Panc1 (cell line): ENCODE measurements at regions not wholly inside any gene's neighbourhood (a gene's known extent, or its start where the extent isn't known, plus 50 kb on each side); places are given as distances from the start of the nearest gene placed in this dataset.

Experiments
- ATAC-seq: fragments of 200-7000 bp; cut with Tn5 transposase; 2 replicates; pipeline ENCODE4 v1.9.1; 2020; ENCODE audit warnings: mild to moderate bottlenecking, moderate library complexity
- BruUV-seq: library from RNA; stranded (reverse); fragments of 400-500 nt; replicated peaks from 2 replicates; lab custom pipeline; 2021; lab: Mats Ljungman, UMichigan
- CTCF ChIA-PET: fragments of 300-600 bp; sonication (Branson Sonifier 250); formaldehyde crosslinking; loops from one replicate; lab custom pipeline; 2022; ENCODE audit warnings: antibody characterized with exemption; lab: Charles Lee
- POLR2A ChIA-PET: fragments of 300-600 bp; sonication (Branson Sonifier 250); formaldehyde crosslinking; loops from one replicate; lab custom pipeline; 2022; ENCODE audit warnings: antibody characterized with exemption; lab: Charles Lee
- DNase-seq: peaks from one replicate; pipeline ENCODE4 v3.0.0-alpha.2; 2010; ENCODE audit warnings: low read depth, low spot score
- H3K27ac ChIP-seq: 2 replicates; pipeline ENCODE4 v1.5.1; 2011; ENCODE audit warnings: mild to moderate bottlenecking, low read length, inconsistent platforms
- H3K27me3 ChIP-seq: fragments of 200-500 bp; sonication (Bioruptor generic); 2 replicates; pipeline ENCODE4 v1.6.0; 2014; ENCODE audit warnings: low read length, inconsistent platforms; ENCODE audit not compliant: control insufficient read depth, insufficient read depth
- H3K36me3 ChIP-seq: fragments of 200-500 bp; sonication (Bioruptor generic); 2 replicates; pipeline ENCODE4 v1.5.1; 2014; ENCODE audit warnings: inconsistent platforms, mild to moderate bottlenecking, low read length, moderate library complexity; ENCODE audit not compliant: control insufficient read depth, insufficient read depth
- H3K4me1 ChIP-seq: 2 replicates; pipeline ENCODE4 v1.5.1; 2011; ENCODE audit warnings: inconsistent platforms, mild to moderate bottlenecking, low read length, moderate library complexity; ENCODE audit not compliant: control insufficient read depth, insufficient read depth
- H3K4me3 ChIP-seq, 2 experiments: 2 replicates each; pipeline ENCODE4 v1.5.1; 2011 to 2012; ENCODE audit warnings: low read depth in 2 of 2, low read length in 2 of 2, mild to moderate bottlenecking in 2 of 2, inconsistent platforms in 1 of 2, moderate library complexity in 1 of 2
- H3K9me3 ChIP-seq: fragments of 200-500 bp; sonication (Bioruptor generic); 2 replicates; pipeline ENCODE4 v1.5.1; 2014; ENCODE audit warnings: low read depth, mild to moderate bottlenecking, inconsistent platforms, low read length, moderate library complexity; ENCODE audit not compliant: control insufficient read depth, insufficient read depth
- POLR2AphosphoS5 ChIP-seq: IDR thresholded peaks from 2 replicates; pipeline ENCODE4 v1.6.1; 2012; ENCODE audit warnings: mild to moderate bottlenecking, low read depth, low read length, moderate library complexity
- REST ChIP-seq, 2 experiments: IDR thresholded peaks; 2 replicates each; pipeline ENCODE4 v1.6.1; 2011 to 2012; ENCODE audit warnings: low read depth in 2 of 2, control low read depth in 1 of 2, low read length in 1 of 2, mild to moderate bottlenecking in 1 of 2, moderate library complexity in 1 of 2; ENCODE audit not compliant: insufficient read depth in 1 of 2
- SIN3A ChIP-seq: IDR thresholded peaks from 2 replicates; pipeline ENCODE4 v1.6.1; 2012; ENCODE audit warnings: low read depth, mild to moderate bottlenecking, low read length, moderate library complexity, borderline replicate concordance; ENCODE audit not compliant: insufficient read depth
- TCF7L2 ChIP-seq: IDR thresholded peaks from 2 replicates; pipeline ENCODE4 v1.6.1; 2011; ENCODE audit warnings: mild to moderate bottlenecking, low read depth, low read length, inconsistent platforms
- in situ Hi-C: cut with HindIII; loops from 2 replicates; pipeline ENCODE4 v1.10.0; 2016; ENCODE audit warnings: low sequenced_read_pairs, low pct_unique_long_range_greater_than_20kb
- intact Hi-C: fragments of 100-400 bp; cut with micrococcal nuclease; formaldehyde crosslinking; loops from one replicate; pipeline ENCODE4 v1.10.0; 2022; ENCODE audit not compliant: unreplicated experiment
- TF ChIP-seq, protein P1 (sequence below): fragments of 450-650 bp; IDR thresholded peaks from 2 replicates; pipeline ENCODE4 v1.5.1; 2017; ENCODE audit warnings: mild to moderate bottlenecking

DNA sequence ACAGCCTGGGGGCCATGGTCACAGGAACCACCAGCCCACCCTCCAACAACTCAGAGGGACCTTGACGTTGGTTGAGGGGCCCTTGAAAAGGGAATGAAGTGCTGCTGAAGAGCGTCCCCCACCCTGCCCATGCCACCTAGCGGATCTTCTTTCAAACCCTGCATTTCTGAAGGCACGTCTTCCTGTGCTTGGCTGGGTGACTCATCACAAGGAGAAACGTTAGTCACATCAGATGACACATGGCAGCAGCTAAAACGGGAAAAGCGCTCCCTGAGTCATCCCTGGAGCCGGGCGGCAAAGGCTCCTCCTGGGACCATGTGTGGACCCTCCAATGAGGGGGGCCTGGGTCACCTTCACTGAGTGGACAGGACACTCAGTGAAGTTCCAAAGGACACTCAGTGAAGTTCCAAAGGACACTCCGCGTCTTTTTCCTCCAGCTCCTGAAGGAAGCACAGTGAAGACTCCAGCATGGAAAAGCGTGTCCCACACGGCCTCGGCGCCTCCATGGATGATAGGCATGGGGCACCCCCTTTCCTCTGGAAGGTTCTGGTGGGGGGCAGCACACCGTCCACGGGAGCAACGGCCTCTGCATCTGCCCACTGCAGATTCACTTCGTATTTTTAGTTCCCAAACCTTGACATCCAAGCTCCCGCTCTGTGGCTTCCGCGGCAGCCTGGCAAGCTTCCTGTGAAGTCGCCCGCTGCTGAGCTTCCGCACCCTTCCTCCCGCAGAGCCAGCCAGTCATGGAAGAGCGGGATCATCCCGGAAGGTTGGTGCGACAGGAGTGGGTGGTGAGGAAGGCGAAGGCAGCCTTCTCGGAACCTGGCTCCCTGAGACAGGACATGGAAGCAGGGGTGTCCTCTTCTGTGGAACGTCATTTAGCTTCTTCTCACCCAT is 383.4 kb downstream of the VRK1 start:
- no peak for ATAC-seq
- Histone ChIP-seq H3K36me3 (no peaks in the 10 kb centered on the region), H3K27ac (no peak overlapping the region), H3K4me3 (no peak overlapping the region), H3K27me3 (no peaks in the 10 kb centered on the region), H3K9me3 (no peaks in the 10 kb centered on the region), H3K4me1 (no peaks in the 10 kb centered on the region)
- intact Hi-C loops (no loop called here), in situ Hi-C loops (no loop called here)
- TF ChIP-seq POLR2AphosphoS5, result no peak
- no peak for TF ChIP-seq TCF7L2
- TF ChIP-seq REST (IDR thresholded peaks at IDR 0.05; ENCODE audit: insufficient read depth in 1 of 2, low read depth in 2 of 2, low read length in 1 of 2), result no peak
- TF ChIP-seq, protein P1, sequence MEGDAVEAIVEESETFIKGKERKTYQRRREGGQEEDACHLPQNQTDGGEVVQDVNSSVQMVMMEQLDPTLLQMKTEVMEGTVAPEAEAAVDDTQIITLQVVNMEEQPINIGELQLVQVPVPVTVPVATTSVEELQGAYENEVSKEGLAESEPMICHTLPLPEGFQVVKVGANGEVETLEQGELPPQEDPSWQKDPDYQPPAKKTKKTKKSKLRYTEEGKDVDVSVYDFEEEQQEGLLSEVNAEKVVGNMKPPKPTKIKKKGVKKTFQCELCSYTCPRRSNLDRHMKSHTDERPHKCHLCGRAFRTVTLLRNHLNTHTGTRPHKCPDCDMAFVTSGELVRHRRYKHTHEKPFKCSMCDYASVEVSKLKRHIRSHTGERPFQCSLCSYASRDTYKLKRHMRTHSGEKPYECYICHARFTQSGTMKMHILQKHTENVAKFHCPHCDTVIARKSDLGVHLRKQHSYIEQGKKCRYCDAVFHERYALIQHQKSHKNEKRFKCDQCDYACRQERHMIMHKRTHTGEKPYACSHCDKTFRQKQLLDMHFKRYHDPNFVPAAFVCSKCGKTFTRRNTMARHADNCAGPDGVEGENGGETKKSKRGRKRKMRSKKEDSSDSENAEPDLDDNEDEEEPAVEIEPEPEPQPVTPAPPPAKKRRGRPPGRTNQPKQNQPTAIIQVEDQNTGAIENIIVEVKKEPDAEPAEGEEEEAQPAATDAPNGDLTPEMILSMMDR, result no peak
- TF ChIP-seq SIN3A, result no peak
- peak; percentile 7 for DNase-seq
- ChIA-PET POLR2A (no interaction called here), CTCF (no interaction called here)
- BruUV-seq, result no TSS peak

DNA sequence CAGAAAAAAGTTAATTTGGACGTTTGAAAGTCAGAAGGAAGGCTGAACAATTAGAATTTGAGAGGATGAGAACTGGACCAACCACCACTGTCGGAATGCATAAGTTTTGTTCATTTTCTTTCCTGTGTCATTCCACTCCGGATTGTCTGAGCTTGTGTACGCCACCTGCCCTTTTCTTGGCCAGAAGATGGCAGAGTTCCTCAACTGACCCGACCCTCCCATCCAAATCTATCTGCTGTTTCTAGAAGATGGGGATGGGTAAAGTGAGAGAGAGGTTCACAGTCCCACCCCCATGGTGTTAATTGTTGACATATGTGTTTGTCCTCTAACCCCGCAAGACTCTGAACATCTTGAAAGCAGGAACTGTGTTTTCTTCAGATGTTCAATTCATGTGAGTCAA is 388.0 kb downstream of the VRK1 start:
- H3K4me3 ChIP-seq, result no peak overlapping the region
- in situ Hi-C loops (no loop called here), intact Hi-C loops (no loop called here)
- no peak overlapping the region for H3K27ac ChIP-seq
- no peaks in the 10 kb centered on the region for H3K36me3 ChIP-seq
- TF ChIP-seq, protein P1, result peak; percentile 37
- TF ChIP-seq REST (IDR thresholded peaks at IDR 0.05; ENCODE audit: insufficient read depth in 1 of 2, low read depth in 2 of 2, low read length in 1 of 2) (no peak), TCF7L2 (no peak), SIN3A (no peak), POLR2AphosphoS5 (no peak)
- no peaks in the 10 kb centered on the region; the same call in 1 of the 2 replicates for H3K27me3 ChIP-seq
- BruUV-seq, result no TSS peak
- ChIA-PET POLR2A (no interaction called here), CTCF (no interaction called here)
- DNase-seq (peak; percentile 4), ATAC-seq (no peak)
- no peaks in the 10 kb centered on the region for H3K9me3 ChIP-seq
- no peaks in the 10 kb centered on the region for H3K4me1 ChIP-seq
